Ammon's horn (tissue), 1 donor: ENCODE measurements at regions not wholly inside any gene's neighbourhood (a gene's known extent, or its start where the extent isn't known, plus 50 kb on each side); places are given as distances from the start of the nearest gene placed in this dataset.

Experiments used
- DNase-seq: peaks from one replicate; pipeline ENCODE4 v3.0.0-alpha.2; 2016; ENCODE audit warnings: low spot score

GRCh38 chr2:11017921-11018320 lies 106.2 kb downstream of the KCNF1 start:
- no peak for DNase-seq

- DNase-seq: no peak
Measured at GRCh38 chr2:11018651-11019185, 107.0 kb downstream of the KCNF1 start.

- DNase-seq: no peak
Measured at GRCh38 chr2:11019614-11020013, 107.9 kb downstream of the KCNF1 start.

- DNase-seq: no peak
Measured at GRCh38 chr2:11022064-11022463, 110.3 kb downstream of the KCNF1 start.

- DNase-seq: no peak
Measured at GRCh38 chr2:11022591-11023273, 111.0 kb downstream of the KCNF1 start.

- peak; percentile 36 for DNase-seq
Measured at GRCh38 chr2:11023326-11024258, 111.9 kb downstream of the KCNF1 start.

GRCh38 chr2:11024259-11024645 lies 112.5 kb downstream of the KCNF1 start:
- DNase-seq: no peak

- no peak for DNase-seq
Measured at GRCh38 chr2:11024687-11025086, 113.0 kb downstream of the KCNF1 start.

- no peak for DNase-seq
Measured at GRCh38 chr2:11026286-11026921, 114.7 kb downstream of the KCNF1 start.

GRCh38 chr2:11027195-11027594 lies 115.5 kb downstream of the KCNF1 start:
- no peak for DNase-seq

GRCh38 chr2:11028407-11028916 lies 116.7 kb downstream of the KCNF1 start:
- DNase-seq: no peak

GRCh38 chr2:11029136-11029535 lies 117.4 kb downstream of the KCNF1 start:
- DNase-seq: no peak

- no peak for DNase-seq
Measured at GRCh38 chr2:11030036-11030435, 118.3 kb downstream of the KCNF1 start.

GRCh38 chr2:11030909-11031308 lies 119.2 kb downstream of the KCNF1 start:
- DNase-seq: no peak

- no peak for DNase-seq
Measured at GRCh38 chr2:11031876-11032275, 120.1 kb downstream of the KCNF1 start.

- DNase-seq: no peak
Measured at GRCh38 chr2:11032396-11032795, 120.7 kb downstream of the KCNF1 start.

- DNase-seq: no peak
Measured at GRCh38 chr2:11033114-11033513, 121.4 kb downstream of the KCNF1 start.

- no peak for DNase-seq
Measured at GRCh38 chr2:11038641-11039040, 116.6 kb upstream of the SLC66A3 start.

GRCh38 chr2:11040992-11041391 lies 114.3 kb upstream of the SLC66A3 start:
- DNase-seq: no peak

- DNase-seq: no peak
Measured at GRCh38 chr2:11042841-11043240, 112.4 kb upstream of the SLC66A3 start.

GRCh38 chr2:11043245-11043644 lies 112.0 kb upstream of the SLC66A3 start:
- DNase-seq: no peak

- DNase-seq: no peak
Measured at GRCh38 chr2:11044201-11044600, 111.1 kb upstream of the SLC66A3 start.
